ENCODE measurements at regions not wholly inside any gene's neighbourhood (a gene's known extent, or its start where the extent isn't known, plus 50 kb on each side); places are given as distances from the start of the nearest gene placed in this dataset.

- no peak for DNase-seq (ENCODE audit: low read depth, low spot score)
Measured at GRCh38 chrX:6325437-6325836, 96.8 kb upstream of the NLGN4X start.

- peak; percentile 21 for DNase-seq (ENCODE audit: low read depth, low spot score)
Measured at GRCh38 chrX:6313356-6313755, 84.7 kb upstream of the NLGN4X start.

- no peak for DNase-seq (ENCODE audit: low read depth, low spot score)
Measured at GRCh38 chrX:6311540-6311939, 82.9 kb upstream of the NLGN4X start.

- no peak for DNase-seq (ENCODE audit: low read depth, low spot score)
Measured at GRCh38 chrX:6307156-6307555, 78.5 kb upstream of the NLGN4X start.

- no peak for DNase-seq (ENCODE audit: low read depth, low spot score)
Measured at GRCh38 chrX:6299724-6300123, 71.1 kb upstream of the NLGN4X start.

- no peak for DNase-seq (ENCODE audit: low read depth, low spot score)
Measured at GRCh38 chrX:6293716-6294115, 65.0 kb upstream of the NLGN4X start.

GRCh38 chrX:6292599-6292998 lies 63.9 kb upstream of the NLGN4X start:
- peak; percentile 26 for DNase-seq (ENCODE audit: low read depth, low spot score)

GRCh38 chrX:6291444-6291843 lies 62.8 kb upstream of the NLGN4X start:
- DNase-seq (ENCODE audit: low read depth, low spot score), result no peak

- no peak for DNase-seq (ENCODE audit: low read depth, low spot score)
Measured at GRCh38 chrX:6283826-6284225, 55.2 kb upstream of the NLGN4X start.

GRCh38 chrX:6279277-6279909 lies 50.7 kb upstream of the NLGN4X start:
- no peak for DNase-seq (ENCODE audit: low read depth, low spot score)

All from ELF-1 (cell line).